ENCODE measurements at regions not wholly inside any gene's neighbourhood (a gene's known extent, or its start where the extent isn't known, plus 50 kb on each side); places are given as distances from the start of the nearest gene placed in this dataset.

DNA sequence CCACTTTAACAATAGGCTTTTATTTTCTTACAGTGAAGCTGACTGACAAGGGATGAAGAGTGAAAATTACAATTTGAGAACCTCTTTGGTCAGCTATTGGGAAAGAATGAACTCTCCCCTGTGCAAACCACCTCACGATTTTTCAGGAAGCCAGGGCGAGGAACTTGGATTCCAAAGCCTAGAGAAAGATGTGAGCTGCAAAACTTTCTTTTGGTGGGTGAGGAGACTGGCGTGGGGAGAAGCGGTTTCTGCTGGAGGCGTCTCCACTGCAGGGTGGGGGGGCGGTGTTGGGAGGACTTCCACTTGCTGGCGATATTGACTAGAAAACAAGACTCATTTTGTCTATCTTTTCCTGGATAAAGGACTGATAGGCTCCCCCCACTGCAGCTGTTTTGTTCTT lies 59.3 kb upstream of the VRK1 start:
- TF ChIP-seq, protein P1, sequence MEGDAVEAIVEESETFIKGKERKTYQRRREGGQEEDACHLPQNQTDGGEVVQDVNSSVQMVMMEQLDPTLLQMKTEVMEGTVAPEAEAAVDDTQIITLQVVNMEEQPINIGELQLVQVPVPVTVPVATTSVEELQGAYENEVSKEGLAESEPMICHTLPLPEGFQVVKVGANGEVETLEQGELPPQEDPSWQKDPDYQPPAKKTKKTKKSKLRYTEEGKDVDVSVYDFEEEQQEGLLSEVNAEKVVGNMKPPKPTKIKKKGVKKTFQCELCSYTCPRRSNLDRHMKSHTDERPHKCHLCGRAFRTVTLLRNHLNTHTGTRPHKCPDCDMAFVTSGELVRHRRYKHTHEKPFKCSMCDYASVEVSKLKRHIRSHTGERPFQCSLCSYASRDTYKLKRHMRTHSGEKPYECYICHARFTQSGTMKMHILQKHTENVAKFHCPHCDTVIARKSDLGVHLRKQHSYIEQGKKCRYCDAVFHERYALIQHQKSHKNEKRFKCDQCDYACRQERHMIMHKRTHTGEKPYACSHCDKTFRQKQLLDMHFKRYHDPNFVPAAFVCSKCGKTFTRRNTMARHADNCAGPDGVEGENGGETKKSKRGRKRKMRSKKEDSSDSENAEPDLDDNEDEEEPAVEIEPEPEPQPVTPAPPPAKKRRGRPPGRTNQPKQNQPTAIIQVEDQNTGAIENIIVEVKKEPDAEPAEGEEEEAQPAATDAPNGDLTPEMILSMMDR (IDR thresholded peaks at IDR 0.05; ENCODE audit: insufficient read depth, low read length, poor library complexity, severe bottlenecking): no peak
- no peak for TF ChIP-seq EZH2phosphoT487 (conservative IDR thresholded peaks at IDR 0.05; ENCODE audit: low read length)

Measured in SU-DHL-6 (cell line).